Activated CD4-positive, alpha-beta T cell treated with anti-CD3 and anti-CD28 coated beads for 48 hours (primary cell): ENCODE measurements at regions not wholly inside any gene's neighbourhood (a gene's known extent, or its start where the extent isn't known, plus 50 kb on each side); places are given as distances from the start of the nearest gene placed in this dataset.
"Not testable (repeated sequence)": the region's sequence is repeated elsewhere in the genome, so short reads cannot be mapped to it uniquely, and the experiment has no call there.

ENCODE experiments used
- DNase-seq: peaks from one replicate; pipeline ENCODE4 v3.0.0-alpha.2; 2020

DNA sequence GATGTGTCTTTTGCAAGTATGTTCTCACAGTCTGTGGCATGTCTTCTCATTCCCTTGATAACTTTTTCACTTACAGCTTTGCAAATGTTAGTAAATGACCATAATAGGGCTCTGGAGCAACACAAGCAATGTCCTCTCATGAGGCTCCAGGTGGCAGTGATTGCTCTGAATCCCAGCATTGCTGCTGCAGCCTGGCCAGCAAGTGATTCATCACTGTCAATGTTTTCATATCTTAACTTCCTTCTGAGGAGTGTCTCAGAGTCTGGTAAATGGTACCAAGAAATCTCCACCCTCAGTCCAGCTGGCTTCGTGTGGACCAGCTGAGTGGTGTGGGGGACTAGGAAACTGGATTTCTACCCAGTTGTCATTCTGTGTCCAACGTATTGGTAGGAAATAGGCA lies 139.6 kb downstream of the MYLK4 start:
- no peak for DNase-seq

DNA sequence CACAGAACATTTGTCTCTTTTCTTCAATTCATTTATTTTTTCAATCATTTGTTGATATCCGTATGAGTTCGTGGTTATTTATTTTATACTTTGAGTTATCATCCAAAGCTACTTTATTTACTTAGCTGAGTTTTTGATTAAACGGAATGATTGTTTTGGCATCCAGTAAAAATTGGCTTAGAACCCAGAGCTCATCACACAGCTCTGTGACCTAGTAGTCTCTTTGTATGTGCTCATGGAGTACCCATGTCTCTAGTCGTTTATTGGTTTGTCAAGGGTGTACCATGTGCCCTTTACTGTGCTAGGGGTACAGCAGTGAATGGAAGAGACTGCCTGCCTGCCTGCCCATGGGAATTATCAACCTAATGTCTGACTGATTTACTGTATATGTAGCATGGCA lies 142.2 kb downstream of the MYLK4 start:
- no peak for DNase-seq

DNA sequence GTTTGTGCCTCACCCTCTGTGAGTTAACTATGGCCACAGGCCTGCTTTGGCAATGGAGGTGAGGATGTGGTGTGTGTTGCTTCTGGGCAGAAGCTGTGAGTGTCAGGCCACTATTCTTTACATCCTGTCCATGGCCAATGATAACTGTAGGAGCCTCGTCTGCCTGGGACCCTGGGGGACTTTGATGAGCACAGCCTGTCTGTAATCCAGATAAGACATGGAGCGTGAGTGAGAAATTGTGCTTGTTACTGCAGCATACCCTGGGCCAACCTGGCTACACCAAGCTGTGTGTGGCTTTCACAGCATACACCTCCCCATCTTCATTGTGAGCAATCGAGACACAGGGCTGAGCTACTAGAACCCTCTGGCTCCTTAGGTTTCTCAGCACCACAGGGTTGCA lies 150.4 kb downstream of the MYLK4 start:
- no peak for DNase-seq

DNA sequence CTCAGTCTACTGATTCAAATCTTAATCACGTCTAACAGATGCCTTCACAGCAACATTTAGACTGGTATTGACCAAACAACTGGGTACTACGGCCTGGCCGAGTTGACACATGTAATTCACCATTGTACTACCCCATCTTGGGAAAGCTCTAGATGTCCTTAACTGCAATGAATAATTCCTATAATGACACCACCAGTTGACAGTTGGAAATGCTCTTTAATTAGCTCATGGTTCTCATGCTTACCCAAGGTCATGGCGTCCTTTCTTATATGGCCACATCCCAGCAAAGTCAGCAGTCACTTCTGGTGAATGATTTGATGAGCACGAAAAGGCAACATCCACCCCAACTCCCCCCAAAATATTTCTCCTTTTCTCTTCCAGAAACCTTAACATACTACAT lies 150.9 kb downstream of the MYLK4 start:
- no peak for DNase-seq

DNA sequence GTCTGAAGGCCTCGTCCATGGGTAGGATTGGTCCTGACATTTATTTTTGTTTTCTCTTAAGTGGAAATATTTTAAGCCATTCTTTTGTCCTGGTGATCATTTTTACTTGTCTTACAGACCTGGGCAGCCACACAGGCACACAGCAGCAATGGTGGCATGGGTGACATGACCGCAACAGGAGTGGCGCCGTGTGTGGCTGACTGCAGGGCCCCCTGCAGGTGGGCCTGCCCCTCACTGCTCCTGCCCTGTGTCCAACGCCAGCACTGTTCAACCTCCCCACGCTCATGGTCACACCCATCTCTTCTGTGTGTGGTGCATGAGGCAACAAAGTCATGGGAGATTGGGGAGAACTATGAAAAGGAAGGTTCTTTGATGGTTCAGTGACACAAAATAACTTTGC lies 151.9 kb downstream of the MYLK4 start:
- DNase-seq: no peak

DNA sequence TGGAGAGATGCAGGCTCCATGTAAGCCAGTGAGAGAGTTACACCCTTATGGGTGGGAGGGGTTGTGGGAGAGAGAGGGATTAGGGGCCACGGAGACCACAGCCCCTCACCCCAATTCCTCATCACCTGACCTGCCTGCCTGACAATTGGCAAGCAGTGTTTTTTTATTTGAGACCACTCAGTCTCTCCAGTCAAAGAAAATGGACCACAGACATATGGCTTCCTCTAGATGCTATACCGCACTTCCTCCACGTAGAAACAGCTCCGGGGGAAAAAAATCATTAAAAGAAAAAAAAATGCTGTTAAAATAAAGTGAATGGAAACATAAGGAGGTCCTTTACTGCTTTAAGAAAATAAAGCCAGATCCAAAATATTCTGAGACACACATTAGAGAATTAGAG lies 152.7 kb downstream of the MYLK4 start:
- no peak for DNase-seq

DNA sequence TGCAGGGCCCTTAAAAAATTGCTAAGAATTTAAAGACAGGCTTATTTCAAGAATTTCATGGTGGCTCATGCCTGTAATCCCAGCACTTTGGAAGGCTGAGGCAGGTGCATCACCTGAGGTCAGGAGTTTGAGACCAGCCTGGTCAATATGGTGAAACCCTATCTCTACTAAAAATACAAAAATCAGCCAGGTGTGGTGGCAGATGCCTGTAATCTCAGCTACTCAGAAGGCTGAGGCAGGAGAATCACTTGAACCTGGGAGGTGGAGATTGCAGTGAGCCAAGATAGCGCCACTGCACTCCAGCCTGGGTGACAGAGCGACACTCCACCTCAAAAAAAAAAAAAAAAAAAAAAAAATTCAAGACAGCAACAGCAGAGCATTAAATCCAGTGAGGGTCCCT lies 153.3 kb downstream of the MYLK4 start:
- not testable (repeated sequence) for DNase-seq

DNA sequence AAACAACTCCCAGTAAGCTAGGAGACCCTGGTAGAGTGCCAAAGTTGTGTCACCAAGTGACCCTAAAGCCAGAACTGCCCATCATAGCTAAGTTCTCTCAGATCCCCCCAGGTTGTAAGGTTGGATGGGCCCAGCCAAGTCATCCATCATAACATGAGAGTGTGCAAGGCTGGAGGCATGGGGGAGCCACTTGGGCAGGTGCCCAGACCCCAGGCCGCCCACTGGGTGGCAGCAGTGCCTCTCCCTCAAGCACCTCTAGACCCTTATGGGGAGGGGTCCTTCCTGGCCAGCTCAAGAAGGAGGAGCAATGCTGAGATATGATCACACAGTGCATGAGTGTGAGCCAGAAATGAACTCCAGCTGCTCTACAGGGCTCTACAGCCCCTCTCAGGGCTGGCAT lies 154.5 kb downstream of the MYLK4 start:
- DNase-seq: no peak

DNA sequence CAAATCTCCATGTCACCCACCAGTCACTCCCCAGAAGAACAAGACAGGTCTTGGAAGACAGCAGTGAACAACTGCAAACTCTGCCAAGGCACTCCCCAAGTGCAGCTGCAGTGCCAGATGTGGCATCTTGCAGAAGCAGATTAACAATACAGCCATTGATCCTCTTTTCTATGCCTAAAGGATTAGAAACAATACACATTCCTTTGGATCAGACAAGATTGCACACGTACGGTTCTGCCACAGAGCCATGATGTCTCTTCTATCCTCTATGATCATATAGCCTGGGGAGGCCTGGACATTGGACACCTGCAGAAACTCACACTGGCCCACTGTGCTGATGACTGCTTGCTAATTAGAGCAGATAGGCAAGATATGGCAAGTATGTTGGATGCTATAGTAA lies 155.9 kb downstream of the MYLK4 start:
- DNase-seq: no peak

DNA sequence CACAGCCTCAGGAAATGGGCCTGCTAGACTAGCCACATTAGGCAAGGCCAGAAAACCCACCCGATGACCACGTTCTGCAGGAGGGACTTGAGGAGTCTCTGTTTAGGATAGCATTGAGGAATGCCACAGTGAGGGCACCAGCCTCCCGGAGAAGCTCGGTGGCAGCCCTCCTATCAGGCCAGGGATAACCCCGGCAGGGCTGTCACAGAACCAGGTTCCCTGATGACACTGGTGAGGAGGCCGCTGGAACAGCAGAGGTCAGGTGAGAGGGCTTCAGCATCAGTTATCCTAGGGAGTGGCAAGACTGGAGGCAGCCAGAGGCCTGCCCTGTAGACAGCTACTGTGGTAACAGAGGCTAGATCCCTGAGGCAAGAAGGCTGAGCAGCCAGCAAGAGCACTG lies 157.6 kb downstream of the MYLK4 start:
- no peak for DNase-seq

DNA sequence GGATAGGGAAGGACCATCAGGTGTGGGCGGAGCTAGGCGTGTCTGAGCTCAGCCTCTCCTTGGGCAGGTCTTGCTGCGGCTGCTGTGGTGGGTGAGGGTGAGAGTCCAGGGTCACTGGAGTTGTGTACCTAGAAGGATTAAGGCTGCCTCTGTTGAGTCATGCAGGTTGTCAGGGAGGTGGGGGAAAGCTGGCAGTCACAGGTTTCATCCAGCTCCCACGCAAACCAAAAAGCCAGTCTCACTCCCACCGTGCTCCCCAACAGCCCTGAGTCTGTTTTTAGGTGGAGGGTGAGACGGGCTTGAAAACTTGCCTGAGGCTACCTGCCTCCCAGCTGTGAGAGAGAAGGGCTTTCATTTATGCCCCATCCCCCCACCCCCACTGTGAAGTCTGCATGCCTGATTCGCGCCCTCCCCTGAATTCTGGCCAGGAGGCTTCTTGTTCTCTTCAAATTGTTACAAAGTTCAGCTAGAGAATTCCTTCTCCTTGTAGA lies 161.5 kb downstream of the MYLK4 start:
- no peak for DNase-seq

DNA sequence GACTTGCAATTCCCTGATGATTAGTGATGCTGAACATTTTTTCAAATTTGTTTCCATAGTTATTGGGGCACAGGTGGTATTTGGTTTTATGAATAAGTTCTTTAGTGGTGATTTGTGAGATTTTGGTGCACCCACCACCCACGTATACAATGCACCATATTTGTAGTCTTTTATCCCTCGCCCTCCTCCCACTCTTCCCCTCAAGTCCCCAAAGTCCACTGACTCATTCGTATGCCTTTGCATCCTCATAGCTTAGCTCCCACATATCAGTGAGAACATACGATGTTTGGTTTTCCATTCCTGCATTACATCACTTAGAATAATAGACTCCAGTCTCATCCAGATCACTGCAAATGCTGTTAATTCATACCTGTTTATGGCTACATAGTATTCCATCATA lies 167.3 kb downstream of the MYLK4 start:
- no peak for DNase-seq

DNA sequence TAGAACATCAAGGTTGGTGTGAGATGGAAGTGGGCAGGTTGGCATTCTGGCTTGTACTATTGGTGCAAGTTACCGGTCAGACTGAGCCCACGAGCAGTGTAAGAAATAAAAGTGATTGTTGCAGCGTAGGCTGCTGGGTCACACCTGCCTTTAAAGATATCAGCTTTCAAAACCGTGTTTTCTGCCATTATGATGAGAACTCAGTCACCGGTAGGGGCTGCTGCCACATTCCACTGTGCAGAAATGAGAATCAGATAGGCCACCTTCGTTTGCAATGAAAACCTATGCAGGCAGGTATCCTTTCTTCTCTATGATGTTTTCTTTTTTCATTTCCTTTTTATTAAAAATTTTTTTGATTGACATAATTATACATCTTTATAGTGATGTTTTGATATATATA lies 168.5 kb downstream of the MYLK4 start:
- no peak for DNase-seq

DNA sequence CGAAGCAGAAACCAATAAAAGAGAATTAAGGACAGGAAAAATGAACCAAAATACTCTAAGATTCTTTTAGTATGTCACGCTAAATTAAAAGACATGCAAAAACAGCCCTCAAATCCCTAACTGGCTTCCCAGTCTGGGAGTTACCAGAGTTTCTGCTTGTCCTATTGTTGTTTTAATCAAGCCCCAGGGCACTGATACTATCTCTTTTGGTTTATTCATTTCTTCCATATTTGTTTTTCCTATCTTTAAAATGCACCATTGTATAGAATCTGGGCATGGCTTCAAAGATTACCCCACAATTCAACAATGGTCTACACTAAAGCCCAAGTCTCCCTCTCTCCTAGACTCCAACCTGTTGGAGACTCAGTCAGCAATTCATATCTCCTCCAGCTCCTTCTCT lies 169.1 kb downstream of the MYLK4 start:
- no peak for DNase-seq

DNA sequence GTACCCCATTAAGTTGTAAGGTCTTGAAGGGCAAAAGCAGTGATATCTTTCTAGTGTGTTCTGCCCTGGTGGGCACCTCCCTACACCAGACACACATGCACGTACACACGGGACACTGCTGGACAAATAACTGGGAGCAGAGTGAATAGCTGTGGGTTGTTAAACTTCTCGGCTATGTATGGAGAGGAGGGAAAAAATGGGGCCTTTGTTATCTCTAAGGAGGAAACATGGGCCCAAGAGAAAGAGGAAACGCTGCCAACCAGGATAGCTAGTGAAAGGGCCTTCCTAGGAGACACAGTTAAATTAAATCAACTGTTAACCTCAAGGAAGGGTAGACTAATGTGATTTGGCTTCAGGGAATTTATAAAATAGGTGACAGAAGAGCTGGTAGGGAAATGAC lies 169.7 kb downstream of the MYLK4 start:
- no peak for DNase-seq

DNA sequence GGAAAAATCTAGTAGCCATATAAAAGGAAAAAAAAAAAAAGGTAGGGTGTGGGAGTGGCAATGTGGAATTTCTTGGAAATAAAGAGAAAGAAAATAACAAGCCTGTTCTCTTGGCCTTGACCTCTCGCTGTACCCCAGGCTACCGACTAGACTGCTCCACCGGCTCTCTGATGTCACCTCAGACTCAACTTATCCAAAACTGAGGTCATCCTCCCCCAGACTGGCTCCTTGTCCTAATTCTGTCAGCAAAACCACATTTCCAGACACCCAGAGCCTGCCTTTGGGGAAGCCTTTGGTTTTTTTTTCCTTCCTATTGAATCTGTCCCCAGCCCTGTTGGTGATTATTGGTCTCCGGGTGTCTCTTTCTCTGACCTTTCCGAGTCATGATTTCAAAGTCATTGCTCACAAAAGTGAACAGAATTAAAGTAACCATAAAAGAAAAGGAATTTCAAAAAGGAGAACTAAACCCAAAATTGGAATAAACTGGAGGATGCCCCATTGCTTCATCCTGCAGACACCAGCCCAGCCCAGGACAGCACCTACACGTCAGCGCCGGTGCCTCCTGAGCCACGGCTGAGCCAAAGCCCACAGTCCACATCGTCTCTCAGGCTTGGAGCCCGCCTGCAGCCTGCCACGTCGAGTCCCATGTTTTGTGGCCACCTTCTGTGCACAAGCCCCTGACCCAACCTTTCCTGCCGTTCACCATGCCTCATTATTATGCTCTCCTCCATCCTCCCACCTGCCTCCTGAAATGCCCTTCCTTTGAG lies 170.7 kb downstream of the MYLK4 start:
- DNase-seq: no peak

DNA sequence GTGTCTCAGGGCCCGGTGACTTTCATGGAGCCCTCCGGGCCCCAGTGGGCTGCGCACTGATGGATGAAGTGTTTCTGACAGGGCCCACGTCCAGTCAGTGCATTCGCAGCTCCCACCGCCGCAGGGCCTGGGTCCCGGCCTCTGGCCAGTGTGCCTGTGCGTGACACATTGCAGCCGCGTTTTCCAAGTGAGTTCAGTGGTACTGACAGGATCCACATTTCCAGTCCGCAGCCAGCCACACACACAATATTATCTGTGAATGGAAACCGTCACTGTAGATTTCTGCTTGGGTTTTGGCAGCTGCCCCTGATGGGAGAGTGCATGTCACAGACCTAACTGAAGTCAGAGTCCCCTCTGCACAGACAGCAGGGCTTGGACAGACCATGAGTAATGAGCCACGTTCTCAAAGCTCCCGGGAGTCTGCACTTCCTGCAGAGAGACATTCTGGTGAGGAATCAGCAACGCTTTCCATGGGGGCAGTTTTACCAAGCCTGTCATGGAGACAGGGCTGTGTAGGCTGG lies 171.4 kb downstream of the MYLK4 start:
- no peak for DNase-seq

DNA sequence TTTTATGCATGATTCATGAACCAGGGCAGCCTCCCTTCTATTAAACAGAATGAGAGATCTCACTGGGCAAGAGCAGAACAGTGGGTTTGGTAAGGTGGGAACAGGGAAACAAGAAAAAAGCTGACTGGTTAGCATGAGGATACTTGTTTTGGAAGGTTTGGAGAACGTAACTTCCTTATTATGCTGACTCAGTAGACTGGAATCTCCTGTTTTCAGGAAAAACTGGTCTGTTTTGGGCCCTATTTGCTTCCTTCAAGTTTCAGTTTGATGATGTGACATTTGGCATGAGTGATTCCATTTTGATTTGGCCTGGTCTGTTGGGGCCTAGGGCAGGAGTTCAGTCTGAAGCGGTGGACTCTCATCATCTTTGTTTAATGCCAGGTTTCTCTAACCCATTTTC lies 172.0 kb downstream of the MYLK4 start:
- no peak for DNase-seq

DNA sequence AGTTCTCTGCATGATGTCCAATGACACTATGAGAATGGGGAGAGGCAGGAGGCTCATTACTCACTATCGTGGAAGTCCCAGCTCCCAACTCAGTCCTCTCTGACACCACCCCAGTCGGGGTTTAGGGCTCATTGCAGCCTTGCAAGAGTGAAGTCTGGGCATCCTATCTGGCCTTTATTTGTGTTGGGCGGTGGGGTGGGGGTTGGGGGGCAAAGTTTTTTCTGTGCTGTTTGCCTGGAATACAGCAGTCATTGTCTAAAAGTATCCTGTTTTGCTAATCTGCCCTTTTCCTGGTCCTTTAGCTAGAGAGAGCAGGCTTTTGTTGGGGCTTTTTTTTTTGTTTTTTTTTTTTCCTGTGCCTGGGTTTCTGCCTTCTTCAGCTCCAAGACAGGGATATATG lies 174.2 kb downstream of the MYLK4 start:
- no peak for DNase-seq

DNA sequence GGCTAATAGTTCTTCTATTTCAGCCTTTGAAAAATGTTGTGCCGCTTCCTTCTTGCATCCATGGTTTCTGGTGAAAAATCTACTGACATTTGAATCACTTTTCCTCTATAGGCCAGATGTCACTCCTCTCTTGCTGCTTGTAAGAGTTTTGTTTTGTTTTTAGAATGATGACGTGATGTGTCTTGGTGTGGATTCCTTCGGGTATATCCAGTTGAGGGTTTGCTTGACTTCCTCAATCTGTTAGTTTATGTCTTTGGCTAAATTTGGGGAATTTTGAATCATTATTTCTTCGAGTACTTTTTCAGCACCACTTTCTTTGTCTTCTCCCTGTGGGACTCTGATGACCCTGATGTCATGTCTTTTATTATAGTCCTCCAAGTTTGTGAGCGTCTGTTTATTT lies 175.5 kb downstream of the MYLK4 start:
- DNase-seq: no peak

DNA sequence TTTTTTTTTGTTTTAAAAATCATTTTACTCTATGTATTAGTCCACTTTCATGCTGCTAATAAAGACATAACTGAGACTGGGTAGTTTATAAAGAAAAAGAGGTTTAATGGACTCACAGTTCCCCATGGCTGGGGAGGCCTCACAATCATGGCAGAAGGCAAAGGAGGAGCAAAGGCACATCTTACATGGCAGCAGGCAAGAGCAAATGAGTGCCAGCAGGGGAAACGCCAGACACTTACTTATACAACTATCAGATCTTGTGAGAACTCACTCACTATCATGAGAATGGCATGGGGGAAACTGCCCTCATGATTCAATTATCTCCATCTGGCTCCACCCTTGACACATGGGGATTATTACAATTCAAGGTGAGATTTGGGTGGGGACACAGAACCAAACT lies 181.3 kb downstream of the MYLK4 start:
- not testable (repeated sequence) for DNase-seq

DNA sequence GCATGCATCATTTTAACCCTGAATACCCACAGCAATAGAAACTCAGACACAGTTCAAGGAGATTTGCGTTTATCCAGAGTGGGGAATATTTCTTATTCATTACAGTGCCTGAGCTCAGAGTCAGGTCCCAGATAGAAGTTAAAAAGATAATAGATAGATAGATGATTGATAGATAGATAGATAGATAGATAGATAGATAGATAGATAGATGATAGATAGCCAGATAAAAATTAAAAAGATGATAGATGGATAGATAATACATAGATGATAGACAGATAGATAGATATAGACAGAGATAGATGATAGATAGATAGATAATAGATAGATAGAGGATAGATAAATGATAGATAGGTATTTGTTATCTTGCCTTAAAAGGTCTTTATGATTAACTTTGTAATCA lies 184.7 kb downstream of the MYLK4 start:
- DNase-seq: no peak

DNA sequence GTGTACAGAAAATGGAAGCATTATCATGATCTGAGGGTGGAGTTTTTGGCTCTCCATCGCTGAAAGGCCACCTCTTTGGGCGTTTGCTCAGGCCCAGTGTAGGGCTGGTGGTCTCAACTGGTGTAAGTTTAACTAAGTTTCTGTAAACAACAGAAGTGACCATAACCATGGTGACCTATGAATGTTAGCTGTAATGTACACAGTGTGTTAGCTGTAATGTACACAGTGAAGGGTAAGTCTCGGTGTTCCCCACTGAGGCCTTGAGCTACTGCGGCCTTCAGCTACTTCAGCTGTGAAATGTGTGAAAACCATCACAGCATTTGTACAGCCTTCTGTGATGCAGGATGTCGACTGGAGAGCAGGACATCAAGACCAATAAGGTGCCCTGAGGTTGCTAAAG lies 185.2 kb downstream of the MYLK4 start:
- DNase-seq: no peak

DNA sequence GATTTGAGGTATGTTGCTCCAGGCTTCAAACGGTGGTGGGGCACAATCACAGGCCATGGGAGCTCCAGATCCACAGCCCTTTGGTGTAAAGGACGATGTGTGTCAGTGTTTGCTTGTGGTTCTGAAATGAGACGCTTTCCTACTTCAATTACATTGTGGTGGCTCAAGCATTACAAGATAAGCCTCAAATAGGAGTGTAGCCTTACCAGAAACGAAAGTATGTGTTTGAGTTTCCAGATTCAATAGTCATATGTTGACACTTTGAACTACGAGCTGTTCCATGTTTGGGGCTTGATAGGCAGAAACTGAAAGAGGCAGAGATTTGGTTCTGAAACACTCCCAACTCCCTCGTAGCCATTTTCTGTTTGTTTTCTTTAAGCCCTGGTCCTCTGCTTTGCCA lies 187.1 kb downstream of the MYLK4 start:
- peak; percentile 44 for DNase-seq
